GM18867 (cell line): ENCODE measurements at regions not wholly inside any gene's neighbourhood (a gene's known extent, or its start where the extent isn't known, plus 50 kb on each side); places are given as distances from the start of the nearest gene placed in this dataset.

ENCODE experiments used
- ATAC-seq: cut with Tn5 transposase; IDR thresholded peaks from one replicate; pipeline ENCODE4 v1.9.1; 2021; ENCODE audit warnings: mild to moderate bottlenecking, moderate library complexity; ENCODE audit not compliant: unreplicated experiment

GRCh38 chr18:54100920-54101470 lies 123.5 kb downstream of the MBD2 start:
- no peak for ATAC-seq

GRCh38 chr18:54100466-54100865 lies 124.0 kb downstream of the MBD2 start:
- no peak for ATAC-seq

DNA sequence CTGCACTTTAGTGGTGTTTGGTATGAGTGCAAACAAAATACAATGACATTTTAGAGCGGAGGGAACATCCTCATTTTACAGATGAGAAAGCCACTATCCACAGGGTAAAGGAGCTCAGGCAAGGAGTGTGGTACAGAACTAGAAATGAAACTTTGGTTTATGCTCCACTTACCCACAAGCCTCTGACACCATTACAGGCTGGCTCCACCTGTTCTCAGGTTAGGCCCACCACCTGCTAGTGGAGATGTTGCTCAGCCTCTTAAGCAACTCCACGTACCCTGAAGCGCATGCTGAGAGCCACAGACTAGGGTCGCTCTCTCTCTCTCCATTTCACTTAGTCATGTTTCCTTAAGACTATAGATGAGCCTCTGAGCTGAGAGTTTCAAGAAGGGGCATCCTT lies 130.0 kb downstream of the MBD2 start:
- ATAC-seq = peak; percentile 44

DNA sequence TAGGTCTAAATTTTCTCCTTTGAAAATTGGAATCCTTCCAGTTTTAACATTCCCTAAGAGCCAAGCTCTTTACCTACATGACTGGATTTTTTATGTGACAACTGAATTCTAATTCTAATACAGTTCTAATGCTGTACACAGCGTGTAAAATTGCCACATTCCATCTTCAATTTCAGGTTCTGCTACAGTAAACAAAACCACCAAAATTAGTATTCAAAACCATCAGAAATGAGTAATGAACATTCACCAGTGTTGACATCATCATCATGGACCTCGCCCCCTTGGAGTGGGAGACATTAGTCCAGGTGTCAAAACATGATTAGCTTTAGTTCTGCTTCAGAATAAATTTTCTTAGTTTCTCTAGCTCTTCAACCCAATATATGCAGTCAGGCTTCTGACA lies 133.6 kb downstream of the MBD2 start:
- peak; percentile 28 for ATAC-seq

- no peak for ATAC-seq
Observed at GRCh38 chr18:54089749-54090459, 134.6 kb downstream of the MBD2 start.

- ATAC-seq = no peak
Observed at GRCh38 chr18:54086863-54087262, 137.6 kb downstream of the MBD2 start.

DNA sequence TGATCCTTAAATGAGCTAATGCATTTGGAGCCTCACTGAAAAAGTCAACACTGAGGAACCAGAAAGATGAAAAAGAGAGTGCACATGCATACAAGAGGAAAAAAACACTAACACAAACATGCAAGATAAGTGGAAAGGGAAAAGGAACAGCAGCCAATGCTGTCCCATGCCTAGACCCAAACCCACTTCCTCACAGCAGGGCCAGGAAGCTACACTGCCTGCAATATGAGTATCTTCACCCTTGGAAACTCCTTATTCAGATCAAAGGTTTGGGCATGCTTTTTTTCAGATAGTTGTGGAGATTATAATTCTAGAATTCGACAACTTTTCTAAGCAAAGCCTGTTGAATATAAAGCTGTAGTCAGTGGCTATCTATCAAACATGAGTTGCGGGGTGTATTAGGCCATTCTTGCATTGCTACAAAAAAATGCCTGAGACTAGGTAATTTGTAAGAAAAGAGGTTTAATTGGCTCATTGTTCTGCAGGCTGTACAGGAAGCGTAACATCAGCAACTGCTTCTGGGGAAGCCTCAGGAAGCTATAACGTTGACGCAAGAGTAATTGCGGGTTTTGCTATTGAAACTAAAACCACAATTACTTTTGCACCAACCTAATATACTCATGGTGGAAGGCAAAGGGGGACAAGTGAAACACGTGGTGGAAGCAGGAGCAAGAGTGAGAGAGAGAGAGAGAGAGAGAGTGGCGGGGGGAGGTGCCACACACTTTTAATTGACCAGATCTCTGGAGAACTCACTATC lies 138.2 kb downstream of the MBD2 start:
- ATAC-seq = peak; percentile 87

- ATAC-seq = no peak
Observed at GRCh38 chr18:54080858-54081257, 143.6 kb downstream of the MBD2 start.

DNA sequence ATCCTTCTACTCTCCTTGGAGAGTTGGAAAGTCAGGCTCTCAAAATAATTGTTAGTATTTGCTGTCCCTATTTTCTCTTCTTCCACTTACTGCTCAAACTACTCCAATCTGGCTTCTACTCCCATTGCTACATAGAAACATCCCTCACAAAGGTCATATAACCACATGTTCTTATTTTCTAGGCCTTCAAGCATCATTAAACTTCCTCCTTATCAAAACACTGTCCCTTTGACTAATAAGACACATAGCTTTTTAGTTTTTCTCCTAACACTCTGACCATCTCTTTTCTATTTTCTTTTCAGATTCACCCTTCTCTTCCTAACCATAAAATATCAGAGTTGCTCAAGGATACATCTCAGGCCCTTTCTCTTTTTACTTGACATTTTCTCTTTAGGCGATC lies 148.3 kb downstream of the MBD2 start:
- ATAC-seq = no peak

GRCh38 chr18:54075689-54076088 lies 148.8 kb downstream of the MBD2 start:
- no peak for ATAC-seq

GRCh38 chr18:54069729-54070128 lies 154.7 kb downstream of the MBD2 start:
- no peak for ATAC-seq

DNA sequence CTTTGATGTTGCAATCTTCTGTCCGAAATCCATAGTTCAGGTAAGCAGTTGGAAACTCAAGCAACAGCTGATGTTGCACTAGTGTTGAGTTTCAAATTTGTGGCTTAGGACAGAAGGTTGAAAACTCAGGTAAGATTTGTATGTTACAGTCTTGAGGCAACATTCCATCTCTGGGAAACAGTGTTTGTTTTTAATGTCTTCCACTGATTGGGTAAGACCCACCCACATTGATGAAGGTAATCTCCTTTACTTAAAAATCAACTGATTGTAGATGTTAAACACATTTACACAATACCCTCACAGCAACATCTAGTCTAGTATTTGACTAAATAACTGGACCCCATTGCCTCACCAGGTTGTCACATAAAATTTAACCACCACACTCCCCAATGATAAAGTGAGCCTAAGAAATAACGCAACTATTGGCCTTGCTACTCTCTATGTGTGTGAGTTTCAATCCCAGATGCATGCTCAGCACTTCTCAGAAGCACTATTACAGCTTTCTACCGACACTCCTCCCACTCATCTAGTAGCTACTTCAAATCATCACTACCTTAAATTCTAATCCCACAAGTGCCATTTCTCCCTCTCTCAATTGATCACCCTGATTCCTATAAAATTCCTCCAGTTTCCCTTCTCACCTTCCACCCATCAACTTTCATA lies 164.0 kb downstream of the MBD2 start:
- no peak for ATAC-seq

GRCh38 chr18:54052732-54053429 lies 171.6 kb downstream of the MBD2 start:
- ATAC-seq = no peak

- no peak for ATAC-seq
Observed at GRCh38 chr18:54052259-54052658, 172.2 kb downstream of the MBD2 start.

- no peak for ATAC-seq
Observed at GRCh38 chr18:54043484-54044251, 180.8 kb downstream of the MBD2 start.

DNA sequence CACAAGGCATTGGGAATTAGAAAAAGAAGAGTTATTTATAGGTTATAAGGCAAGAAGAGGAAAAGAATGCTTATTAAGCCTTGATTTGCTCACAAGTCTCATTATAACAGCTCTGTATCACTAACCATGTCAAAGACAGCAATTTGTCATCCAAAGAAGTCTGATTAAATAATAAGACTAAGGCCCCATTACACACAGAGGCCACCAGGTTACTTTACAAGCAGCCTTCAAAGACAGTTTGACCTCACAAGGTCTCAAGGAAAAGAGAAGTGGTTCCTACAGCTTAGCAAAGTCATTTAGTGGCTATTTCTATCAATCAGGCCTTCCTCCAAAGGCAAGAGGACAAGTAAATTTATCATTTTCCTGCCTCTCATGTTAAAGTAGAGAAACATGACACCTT lies 188.5 kb downstream of the MBD2 start:
- no peak for ATAC-seq

- no peak for ATAC-seq
Observed at GRCh38 chr18:54033052-54033451, 191.4 kb downstream of the MBD2 start.

GRCh38 chr18:54032412-54032811 lies 192.1 kb downstream of the MBD2 start:
- no peak for ATAC-seq

- no peak for ATAC-seq
Observed at GRCh38 chr18:54031243-54031642, 193.2 kb downstream of the MBD2 start.

DNA sequence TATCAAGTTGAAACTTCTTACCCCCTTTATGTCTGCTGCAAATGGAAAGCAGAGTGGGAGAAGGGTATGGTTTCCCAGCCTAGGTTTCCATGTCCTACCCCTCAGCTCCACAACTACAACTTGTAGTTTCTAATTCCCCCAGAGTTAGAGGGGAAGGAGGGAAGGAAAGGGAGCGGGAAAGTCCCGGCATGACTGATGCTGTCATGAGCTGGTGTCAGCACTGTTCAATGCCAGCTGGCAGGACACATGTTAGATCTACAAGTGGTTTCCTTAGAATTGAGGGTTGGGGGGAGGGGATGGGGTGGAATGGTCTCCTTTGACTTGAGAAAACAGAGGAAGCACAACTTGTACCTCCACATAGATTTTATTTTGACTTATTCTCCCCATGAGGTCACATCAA lies 194.0 kb downstream of the MBD2 start:
- ATAC-seq = no peak
